HEK293 (cell line): ENCODE measurements at regions not wholly inside any gene's neighbourhood (a gene's known extent, or its start where the extent isn't known, plus 50 kb on each side); places are given as distances from the start of the nearest gene placed in this dataset.

Experiments used
- CTCF ChIA-PET: fragments of 350-600 bp; formaldehyde crosslinking; extraction: SDS; loops from one replicate; lab custom pipeline; 2021; ENCODE audit warnings: antibody characterized with exemption; lab: Yijun Ruan, JAX
- POLR2A ChIA-PET: fragments of 300-600 bp; formaldehyde crosslinking; extraction: SDS; loops from one replicate; lab custom pipeline; 2020; ENCODE audit warnings: antibody characterized with exemption, inconsistent platforms; lab: Yijun Ruan, JAX
- H3K27ac ChIP-seq: fragments of 200-500 bp; sonication (Bioruptor generic); 2 replicates; pipeline ENCODE4 v1.5.1; 2014; ENCODE audit warnings: low read depth, low read length, control low read depth, inconsistent platforms; ENCODE audit errors: extremely low read depth
- H3K36me3 ChIP-seq, 2 experiments: fragments of 200-500 bp in 1 of 2; sonication (Bioruptor generic) in 1 of 2; 1 replicate in 1 of 2; 2 replicates in 1 of 2; pipeline ENCODE4 v1.5.1; 2014 to 2017; ENCODE audit warnings: inconsistent platforms in 2 of 2, low read length in 2 of 2; ENCODE audit not compliant: control insufficient read depth in 2 of 2, insufficient read depth in 1 of 2
- H3K4me1 ChIP-seq: fragments of 200-500 bp; sonication (Bioruptor generic); 2 replicates; pipeline ENCODE4 v1.5.1; 2014; ENCODE audit warnings: mild to moderate bottlenecking, low read length, inconsistent platforms; ENCODE audit not compliant: control insufficient read depth, insufficient read depth
- H3K4me3 ChIP-seq: 2 replicates; pipeline ENCODE4 v1.5.1; 2011; ENCODE audit warnings: low read depth, mild to moderate bottlenecking, control low read depth, low read length, moderate library complexity
- H3K9me3 ChIP-seq: fragments of 200-500 bp; sonication (Bioruptor generic); 2 replicates; pipeline ENCODE4 v1.5.1; 2014; ENCODE audit warnings: low read depth, low read length, inconsistent platforms; ENCODE audit not compliant: control insufficient read depth, insufficient read depth
- ATF2 ChIP-seq: fragments of 450-650 bp; formaldehyde crosslinking; IDR thresholded peaks from 2 replicates; pipeline ENCODE4 v1.5.1; 2016; ENCODE audit warnings: missing biosample characterization, missing genetic modification characterization, low read depth
- BCL11A ChIP-seq: fragments of 450-650 bp; formaldehyde crosslinking; IDR thresholded peaks from 2 replicates; pipeline ENCODE4 v1.5.1; 2016; ENCODE audit warnings: low read depth, missing biosample characterization, missing genetic modification characterization
- ELK4 ChIP-seq: IDR thresholded peaks from 2 replicates; pipeline ENCODE4 v1.6.1; 2011; ENCODE audit warnings: mild to moderate bottlenecking, low read depth, low read length, borderline replicate concordance
- GLIS1 ChIP-seq: fragments of 450-650 bp; formaldehyde crosslinking; IDR thresholded peaks from 2 replicates; pipeline ENCODE4 v1.5.1; 2016; ENCODE audit warnings: missing biosample characterization, missing genetic modification characterization
- IKZF3 ChIP-seq: fragments of 450-650 bp; IDR thresholded peaks from 2 replicates; pipeline ENCODE4 v1.5.0; 2018; ENCODE audit warnings: missing biosample characterization, mild to moderate bottlenecking, missing genetic modification characterization, moderate library complexity
- MZF1 ChIP-seq: fragments of 450-650 bp; formaldehyde crosslinking; IDR thresholded peaks from 2 replicates; pipeline ENCODE4 v1.5.1; 2017; ENCODE audit warnings: missing biosample characterization, missing genetic modification characterization, borderline replicate concordance
- ZBTB10 ChIP-seq: fragments of 450-650 bp; formaldehyde crosslinking; IDR thresholded peaks from 2 replicates; pipeline ENCODE4 v1.5.1; 2016; ENCODE audit warnings: missing biosample characterization, missing genetic modification characterization
- ZBTB7A ChIP-seq: fragments of 450-650 bp; formaldehyde crosslinking; IDR thresholded peaks from 2 replicates; pipeline ENCODE4 v1.5.1; 2016; ENCODE audit warnings: low read depth, missing biosample characterization, missing genetic modification characterization
- ZIC2 ChIP-seq: fragments of 450-650 bp; formaldehyde crosslinking; IDR thresholded peaks from 2 replicates; pipeline ENCODE4 v1.5.1; 2016; ENCODE audit warnings: missing biosample characterization, missing genetic modification characterization
- ZNF138 ChIP-seq: fragments of 450-650 bp; formaldehyde crosslinking; IDR thresholded peaks from 2 replicates; pipeline ENCODE4 v1.5.1; 2016; ENCODE audit warnings: missing biosample characterization, missing genetic modification characterization, borderline replicate concordance
- ZNF169 ChIP-seq: fragments of 450-650 bp; formaldehyde crosslinking; IDR thresholded peaks from 2 replicates; pipeline ENCODE4 v1.5.1; 2016; ENCODE audit warnings: missing biosample characterization, missing genetic modification characterization
- ZNF280D ChIP-seq: fragments of 450-650 bp; formaldehyde crosslinking; IDR thresholded peaks from 2 replicates; pipeline ENCODE4 v1.5.1; 2016; ENCODE audit warnings: missing biosample characterization, missing genetic modification characterization
- ZNF341 ChIP-seq: fragments of 450-650 bp; formaldehyde crosslinking; IDR thresholded peaks from 2 replicates; pipeline ENCODE4; 2016; ENCODE audit warnings: low read depth, missing biosample characterization, missing genetic modification characterization
- ZNF350 ChIP-seq: fragments of 450-650 bp; formaldehyde crosslinking; IDR thresholded peaks from 2 replicates; pipeline ENCODE4 v1.5.0; 2017; ENCODE audit warnings: missing biosample characterization, mild to moderate bottlenecking, missing genetic modification characterization
- ZNF391 ChIP-seq: fragments of 450-650 bp; formaldehyde crosslinking; IDR thresholded peaks from 2 replicates; pipeline ENCODE4 v1.5.1; 2016; ENCODE audit warnings: low read depth, missing biosample characterization, missing genetic modification characterization, borderline replicate concordance
- ZNF645 ChIP-seq: fragments of 450-650 bp; formaldehyde crosslinking; IDR thresholded peaks from 2 replicates; pipeline ENCODE4; 2016; ENCODE audit warnings: missing biosample characterization, missing genetic modification characterization
- ZSCAN23 ChIP-seq: fragments of 450-650 bp; formaldehyde crosslinking; IDR thresholded peaks from 2 replicates; pipeline ENCODE4 v1.5.1; 2016; ENCODE audit warnings: missing biosample characterization, missing genetic modification characterization

- TF ChIP-seq ELK4: no peak
- TF ChIP-seq ZNF645: no peak
- no peak for TF ChIP-seq ZSCAN23
- TF ChIP-seq ZIC2 (tag by site-specific recombination): no peak
- no peak for TF ChIP-seq ZNF138
- no peak for TF ChIP-seq GLIS1
- TF ChIP-seq ZNF391 (tag by site-specific recombination): no peak
- no peak for TF ChIP-seq ZNF341 (tag by site-specific recombination)
- no peak for TF ChIP-seq BCL11A (tag by site-specific recombination)
- Histone ChIP-seq H3K4me1 (no peaks in the 10 kb centered on the region), H3K27ac (no peak overlapping the region), H3K36me3 (no peaks in the 10 kb centered on the region), H3K4me3 (no peak overlapping the region), H3K9me3 (no peaks in the 10 kb centered on the region)
- ChIA-PET POLR2A (no interaction called here), CTCF (interaction anchor here (1.2 kb wide), 1 partner anchor 73 kb away, joined by 3 read pairs; no protein-coding TSS in a partner anchor)
Measured at GRCh38 chr14:87878959-87879358, 114.0 kb downstream of the GALC start.

GRCh38 chr14:87877877-87878276 is 115.1 kb downstream of the GALC start:
- TF ChIP-seq MZF1 (tag by site-specific recombination): no peak
- TF ChIP-seq ZNF350: no peak
- TF ChIP-seq ZNF169 (tag by site-specific recombination): no peak
- no peak for TF ChIP-seq IKZF3
- TF ChIP-seq ZBTB10 (tag by site-specific recombination): no peak
- no peak for TF ChIP-seq ZBTB7A (tag by site-specific recombination)
- TF ChIP-seq ZNF280D (tag by site-specific recombination): no peak
- no peak for TF ChIP-seq ATF2
- CTCF ChIA-PET: interaction anchor here (1.2 kb wide), 1 partner anchor 72 kb away, joined by 3 read pairs; no protein-coding TSS in a partner anchor

More at GRCh38 chr14:87877877-87878276, 115.1 kb downstream of the GALC start:
- no peaks in the 10 kb centered on the region for H3K4me1 ChIP-seq
- H3K27ac ChIP-seq: no peak overlapping the region
- POLR2A ChIA-PET: no interaction called here
- no peak overlapping the region for H3K4me3 ChIP-seq
- H3K9me3 ChIP-seq: no peaks in the 10 kb centered on the region
- no peaks in the 10 kb centered on the region for H3K36me3 ChIP-seq
